GM12872 (cell line): ENCODE measurements at regions not wholly inside any gene's neighbourhood (a gene's known extent, or its start where the extent isn't known, plus 50 kb on each side); places are given as distances from the start of the nearest gene placed in this dataset.

ENCODE experiments used
- CTCF ChIP-seq: IDR thresholded peaks from 3 replicates; pipeline ENCODE4 v1.5.1; 2011; ENCODE audit warnings: low read depth, mild to moderate bottlenecking, low read length, moderate library complexity; ENCODE audit not compliant: insufficient read depth

- TF ChIP-seq CTCF: no peak
Observed at GRCh38 chr5:68455216-68455615, 239.7 kb downstream of the PIK3R1 start.

GRCh38 chr5:68456756-68457217 is 241.2 kb downstream of the PIK3R1 start:
- TF ChIP-seq CTCF: no peak

GRCh38 chr5:68457285-68457684 is 241.7 kb downstream of the PIK3R1 start:
- no peak for TF ChIP-seq CTCF

- TF ChIP-seq CTCF: no peak
Observed at GRCh38 chr5:68458416-68459021, 243.0 kb downstream of the PIK3R1 start.

- no peak for TF ChIP-seq CTCF
Observed at GRCh38 chr5:68459093-68459809, 243.7 kb downstream of the PIK3R1 start.

GRCh38 chr5:68459810-68460139 is 244.2 kb downstream of the PIK3R1 start:
- no peak for TF ChIP-seq CTCF

- TF ChIP-seq CTCF: peak; percentile 57
Observed at GRCh38 chr5:68460147-68460798, 244.7 kb downstream of the PIK3R1 start.
